Right atrium auricular region (tissue), 2 donors: ENCODE measurements at regions not wholly inside any gene's neighbourhood (a gene's known extent, or its start where the extent isn't known, plus 50 kb on each side); places are given as distances from the start of the nearest gene placed in this dataset.

Experiments
- DNase-seq: peaks from one replicate; pipeline ENCODE4 v3.0.0-alpha.2; 2019; ENCODE audit warnings: low spot score
- H3K27ac ChIP-seq, 2 donors: fragments of 200-600 bp; sonication (generic); 1 replicate in 1 of 2; 2 replicates in 1 of 2; pipeline ENCODE4 v1.5.1; 2016 to 2019
- H3K27me3 ChIP-seq, 2 donors: fragments of 200-600 bp; sonication (generic); one replicate each; pipeline versions ENCODE4 v1.5.1 to v1.6.0; 2017 to 2019
- H3K36me3 ChIP-seq: fragments of 200-600 bp; sonication (generic); one replicate; pipeline ENCODE4 v1.5.1; 2016
- H3K4me1 ChIP-seq, 2 donors: fragments of 200-600 bp; sonication (generic); one replicate each; pipeline versions ENCODE4 v1.5.1 to v1.6.0; 2017 to 2019
- H3K4me3 ChIP-seq, 2 donors: fragments of 200-600 bp; sonication (generic); 1 replicate in 1 of 2; 2 replicates in 1 of 2; pipeline ENCODE4 v1.5.1; 2017 to 2019; ENCODE audit warnings: mild to moderate bottlenecking in 1 of 2, moderate library complexity in 1 of 2
- H3K9me3 ChIP-seq, 2 donors: fragments of 200-600 bp; sonication (generic); one replicate each; pipeline ENCODE4 v1.5.1; 2019
- TF ChIP-seq, protein P1 (sequence below), 2 donors: fragments of 200-600 bp; sonication (generic); IDR thresholded peaks; one replicate each; pipeline ENCODE4 v1.5.1; 2019; ENCODE audit warnings: antibody characterized with exemption in 2 of 2

DNA sequence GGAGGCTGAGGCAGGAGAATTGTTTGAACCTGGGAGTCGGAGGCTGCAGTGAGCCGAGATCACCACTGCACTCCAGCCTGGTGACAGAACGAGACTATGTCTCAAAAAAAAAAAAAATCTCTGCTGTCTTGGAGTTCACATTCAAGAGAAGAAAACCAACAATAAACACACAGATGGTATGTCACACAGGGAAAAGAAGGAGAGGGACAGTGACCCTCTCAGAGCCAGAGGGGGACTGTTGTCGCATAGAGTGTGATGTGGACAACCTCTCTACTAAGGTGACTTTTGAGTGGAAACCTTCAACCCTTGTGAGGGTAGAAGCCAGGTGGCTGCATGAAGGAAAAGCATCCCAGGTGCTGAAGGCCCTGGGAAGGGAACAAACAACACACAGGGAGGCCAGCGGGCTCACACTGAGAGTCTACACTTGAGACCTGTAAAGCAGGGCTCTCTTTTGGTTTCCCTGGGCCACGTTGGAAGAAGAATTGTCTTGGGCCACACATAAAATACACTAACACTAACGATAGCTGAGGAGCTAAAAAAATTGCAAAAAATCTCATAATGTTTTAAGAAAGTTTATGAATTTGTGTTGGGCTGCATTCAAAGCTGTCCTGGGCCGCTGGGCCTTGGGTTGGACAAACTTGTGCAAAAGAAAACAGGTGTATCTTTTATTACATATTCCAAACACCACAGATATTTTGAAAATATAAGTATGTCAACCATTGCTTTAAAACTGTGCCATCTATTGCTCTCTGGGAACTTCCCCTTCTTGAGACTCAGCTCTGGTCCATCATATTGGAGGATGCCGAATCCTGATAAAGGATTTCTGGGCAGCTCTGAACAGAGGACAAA is 136.0 kb downstream of the DDX1 start:
- Histone ChIP-seq H3K4me3 (no peak overlapping the region), H3K36me3 (no peaks in the 10 kb centered on the region), H3K4me1 (peaks cover 0 to 30% of the 10 kb centered on the region in 2 donors), H3K27ac (no peak overlapping the region), H3K27me3 (no peaks in the 10 kb centered on the region), H3K9me3 (no peaks in the 10 kb centered on the region)
- TF ChIP-seq, protein P1, sequence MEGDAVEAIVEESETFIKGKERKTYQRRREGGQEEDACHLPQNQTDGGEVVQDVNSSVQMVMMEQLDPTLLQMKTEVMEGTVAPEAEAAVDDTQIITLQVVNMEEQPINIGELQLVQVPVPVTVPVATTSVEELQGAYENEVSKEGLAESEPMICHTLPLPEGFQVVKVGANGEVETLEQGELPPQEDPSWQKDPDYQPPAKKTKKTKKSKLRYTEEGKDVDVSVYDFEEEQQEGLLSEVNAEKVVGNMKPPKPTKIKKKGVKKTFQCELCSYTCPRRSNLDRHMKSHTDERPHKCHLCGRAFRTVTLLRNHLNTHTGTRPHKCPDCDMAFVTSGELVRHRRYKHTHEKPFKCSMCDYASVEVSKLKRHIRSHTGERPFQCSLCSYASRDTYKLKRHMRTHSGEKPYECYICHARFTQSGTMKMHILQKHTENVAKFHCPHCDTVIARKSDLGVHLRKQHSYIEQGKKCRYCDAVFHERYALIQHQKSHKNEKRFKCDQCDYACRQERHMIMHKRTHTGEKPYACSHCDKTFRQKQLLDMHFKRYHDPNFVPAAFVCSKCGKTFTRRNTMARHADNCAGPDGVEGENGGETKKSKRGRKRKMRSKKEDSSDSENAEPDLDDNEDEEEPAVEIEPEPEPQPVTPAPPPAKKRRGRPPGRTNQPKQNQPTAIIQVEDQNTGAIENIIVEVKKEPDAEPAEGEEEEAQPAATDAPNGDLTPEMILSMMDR (IDR thresholded peaks at IDR 0.05) = no peak
- DNase-seq = no peak

DNA sequence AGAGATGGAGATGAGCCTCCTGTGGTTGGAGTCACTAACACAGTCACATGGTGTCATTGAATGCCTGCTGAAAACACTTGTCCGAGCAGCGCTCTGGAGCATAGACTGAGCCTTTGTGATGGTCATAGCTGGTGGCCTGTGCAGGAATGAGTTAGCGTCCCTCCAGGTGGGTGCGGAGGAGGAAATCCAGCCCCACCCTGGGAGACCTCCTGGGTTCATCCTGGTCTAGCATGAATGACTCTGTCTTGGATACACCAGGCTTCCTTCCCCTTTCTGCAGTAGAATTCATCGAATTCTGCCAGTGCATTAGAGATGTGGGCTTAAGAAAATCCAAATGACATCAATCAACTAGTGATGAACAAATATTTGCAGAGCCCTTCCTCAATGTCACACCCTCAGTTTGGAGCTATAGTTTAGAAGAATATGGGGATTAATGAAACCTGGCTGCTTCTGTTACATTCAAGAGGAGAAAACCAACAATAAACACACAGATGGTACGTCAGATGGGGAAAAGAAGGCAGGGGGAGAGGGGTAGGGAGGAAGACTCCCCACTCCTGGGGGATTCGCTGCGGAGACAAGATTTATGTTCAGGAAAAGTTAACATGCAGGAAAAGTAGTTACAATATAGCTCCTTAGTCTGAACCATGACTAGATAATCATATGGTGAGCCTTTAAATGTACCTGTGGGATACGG is 136.7 kb downstream of the DDX1 start:
- no peaks in the 10 kb centered on the region for H3K36me3 ChIP-seq
- no peak overlapping the region for H3K27ac ChIP-seq
- no peak overlapping the region for H3K4me3 ChIP-seq
- TF ChIP-seq, protein P1 (IDR thresholded peaks at IDR 0.05) = no peak
- H3K27me3 ChIP-seq = no peaks in the 10 kb centered on the region
- H3K4me1 ChIP-seq = peaks cover 0 to 37% of the 10 kb centered on the region in 2 donors
- no peak for DNase-seq
- no peaks in the 10 kb centered on the region for H3K9me3 ChIP-seq

DNA sequence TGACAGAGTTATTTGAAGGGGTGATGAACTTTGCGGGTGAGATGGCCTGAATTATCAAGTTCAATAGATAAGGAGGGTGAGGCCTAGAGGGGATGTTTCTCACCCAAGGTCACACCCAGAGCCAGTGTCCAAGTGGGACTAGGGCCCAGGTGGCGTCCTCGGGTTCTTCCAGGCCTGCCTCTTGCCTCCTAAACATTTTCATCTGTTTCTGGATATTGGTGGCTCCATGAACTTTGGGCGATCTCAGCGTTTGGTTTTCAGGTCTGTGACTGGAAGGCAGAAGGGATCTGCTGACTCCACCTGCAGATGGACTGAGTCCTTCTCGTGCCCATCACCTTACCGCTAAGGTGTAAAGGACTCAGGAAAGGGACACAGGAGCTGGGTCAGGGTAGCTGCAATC is 137.3 kb downstream of the DDX1 start:
- H3K27ac ChIP-seq = no peak overlapping the region
- no peaks in the 10 kb centered on the region for H3K9me3 ChIP-seq
- no peaks in the 10 kb centered on the region for H3K27me3 ChIP-seq
- H3K36me3 ChIP-seq = no peaks in the 10 kb centered on the region
- no peak for DNase-seq
- H3K4me3 ChIP-seq = no peak overlapping the region
- H3K4me1 ChIP-seq = peaks cover 0 to 42% of the 10 kb centered on the region in 2 donors
- TF ChIP-seq, protein P1 (IDR thresholded peaks at IDR 0.05) = no peak

DNA sequence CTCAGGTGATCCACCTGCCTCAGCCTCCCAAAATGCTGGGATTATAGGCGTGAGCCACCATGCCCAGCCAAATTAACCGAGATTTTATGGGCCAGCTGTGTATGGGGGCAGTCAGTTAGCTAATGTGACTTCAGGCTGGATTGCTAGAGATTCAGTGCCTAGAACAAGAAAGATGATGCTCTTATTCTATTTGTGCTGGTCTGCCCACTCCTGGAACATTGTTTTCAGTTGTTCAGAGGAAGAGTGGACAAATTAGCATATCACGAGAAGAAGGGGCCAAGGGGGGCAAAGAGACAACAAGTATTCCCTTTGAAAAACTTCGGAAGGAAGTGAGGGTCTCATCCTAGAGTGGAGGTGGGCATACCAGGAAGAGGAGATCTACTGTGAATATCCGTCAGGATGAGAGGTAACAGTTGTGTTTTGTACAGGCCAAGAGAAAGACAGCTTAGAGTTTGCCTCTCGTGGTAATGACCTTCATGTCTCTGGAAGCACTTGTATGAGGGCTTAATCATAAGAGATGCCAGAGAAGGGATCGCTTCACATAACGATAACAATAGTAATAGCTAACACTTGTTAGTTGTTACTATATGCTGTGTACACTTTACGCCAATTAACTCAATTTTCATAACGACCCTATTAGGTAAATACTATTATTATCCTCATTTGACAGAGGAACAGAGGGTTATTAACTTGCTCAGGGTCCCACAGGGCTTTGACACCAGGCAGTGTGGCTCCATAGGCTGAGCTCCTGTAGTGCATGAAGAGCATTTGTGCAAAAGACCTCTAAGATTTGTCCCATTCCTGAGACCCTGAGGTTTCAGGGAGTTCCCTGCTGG is 138.3 kb downstream of the DDX1 start:
- no peak for DNase-seq
- Histone ChIP-seq H3K4me1 (peaks cover 0 to 51% of the 10 kb centered on the region in 2 donors), H3K27me3 (no peaks in the 10 kb centered on the region), H3K27ac (peak overlapping the region in 1 of 2 donors; percentile 42), H3K9me3 (no peaks in the 10 kb centered on the region), H3K36me3 (no peaks in the 10 kb centered on the region), H3K4me3 (no peak overlapping the region)
- TF ChIP-seq, protein P1 (IDR thresholded peaks at IDR 0.05) = no peak

DNA sequence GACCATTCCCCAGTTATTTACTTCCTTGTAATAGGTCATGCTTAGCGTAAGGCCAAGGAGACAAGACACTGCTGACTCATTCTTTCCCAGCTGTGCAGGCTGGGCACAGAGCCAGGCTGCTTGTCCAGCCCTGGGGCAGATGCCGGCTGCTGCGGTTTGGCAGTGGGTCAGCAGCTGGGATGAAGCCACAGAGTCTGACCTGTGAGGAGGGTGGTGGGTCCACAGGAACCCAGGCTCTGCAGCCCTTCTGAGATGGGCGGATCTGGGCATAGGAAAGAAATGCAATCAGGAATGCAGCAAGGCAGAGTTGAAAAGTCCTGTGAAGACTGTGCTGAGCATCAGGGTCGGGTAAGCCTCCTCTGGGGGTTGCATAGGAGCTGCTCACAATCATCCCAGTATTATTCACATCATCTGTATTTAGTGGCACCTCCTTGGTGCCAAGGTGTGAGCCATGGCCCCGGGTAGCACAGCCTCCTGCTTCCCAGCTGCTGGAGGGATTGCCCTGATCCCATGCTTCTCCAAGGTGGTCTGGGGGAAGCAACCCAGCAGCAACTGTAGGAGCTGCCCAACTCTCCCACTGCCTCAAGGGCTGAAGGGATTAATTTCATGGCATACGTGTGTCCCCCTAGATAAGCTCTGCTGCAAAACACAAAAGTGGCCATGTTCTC is 139.0 kb downstream of the DDX1 start:
- no peak overlapping the region for H3K4me3 ChIP-seq
- H3K4me1 ChIP-seq = peaks cover 0 to 59% of the 10 kb centered on the region in 2 donors
- peak overlapping the region in 1 of 2 donors; percentile 42 for H3K27ac ChIP-seq
- no peaks in the 10 kb centered on the region for H3K27me3 ChIP-seq
- no peaks in the 10 kb centered on the region for H3K9me3 ChIP-seq
- H3K36me3 ChIP-seq = no peaks in the 10 kb centered on the region
- TF ChIP-seq, protein P1 (IDR thresholded peaks at IDR 0.05) = no peak
- peak; percentile 95 for DNase-seq
